GM19463 (cell line): ENCODE measurements at regions not wholly inside any gene's neighbourhood (a gene's known extent, or its start where the extent isn't known, plus 50 kb on each side); places are given as distances from the start of the nearest gene placed in this dataset.

Experiments
- ATAC-seq: cut with Tn5 transposase; IDR thresholded peaks from one replicate; pipeline ENCODE4 v1.9.1; 2021; ENCODE audit warnings: mild to moderate bottlenecking, moderate library complexity; ENCODE audit not compliant: unreplicated experiment

DNA sequence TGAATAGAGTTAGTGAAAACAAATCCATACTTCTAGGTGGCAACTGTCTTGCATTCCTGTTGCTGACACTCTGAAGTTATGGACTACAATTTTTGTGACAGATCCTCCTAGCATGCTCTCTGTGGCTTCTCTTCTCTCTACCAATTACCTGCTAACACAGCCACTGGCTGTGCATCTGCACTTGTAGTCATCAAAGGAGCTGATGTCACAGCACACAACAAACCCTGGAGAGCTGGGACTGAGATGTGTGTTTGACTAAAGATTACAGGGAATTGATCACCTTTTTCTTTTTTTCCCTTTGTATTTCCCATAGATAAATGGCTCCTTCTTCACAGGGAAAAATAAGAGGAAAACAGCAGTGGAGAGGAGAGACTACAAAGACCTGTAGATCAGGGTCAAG, 278.4 kb upstream of the CCDC54 start:
- ATAC-seq: no peak

- no peak for ATAC-seq
Observed at GRCh38 chr3:107100137-107100536, 277.1 kb upstream of the CCDC54 start.

DNA sequence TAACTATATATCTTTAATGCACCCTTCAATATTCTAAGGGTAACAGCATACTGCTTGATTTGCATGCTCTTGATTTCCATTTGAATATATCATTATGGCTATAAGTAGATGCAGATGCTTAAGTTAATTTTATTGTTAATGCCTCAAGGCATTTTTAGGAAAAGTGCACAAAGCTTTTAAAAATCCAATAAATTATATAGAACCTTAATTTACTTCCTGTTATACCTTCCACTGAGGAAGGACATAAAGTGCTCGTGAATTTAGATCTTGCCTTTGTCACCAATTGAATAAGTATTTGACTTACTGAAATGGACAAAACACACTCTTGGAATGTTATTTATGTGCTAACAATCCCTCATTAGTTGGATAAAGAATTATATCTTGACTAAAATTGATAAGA, 276.7 kb upstream of the CCDC54 start:
- no peak for ATAC-seq

- ATAC-seq: no peak
Observed at GRCh38 chr3:107103786-107104185, 273.5 kb upstream of the CCDC54 start.

- ATAC-seq: no peak
Observed at GRCh38 chr3:107106316-107106715, 270.9 kb upstream of the CCDC54 start.

GRCh38 chr3:107106907-107107306, 270.3 kb upstream of the CCDC54 start:
- no peak for ATAC-seq

- ATAC-seq: no peak
Observed at GRCh38 chr3:107110596-107111305, 266.5 kb upstream of the CCDC54 start.

- no peak for ATAC-seq
Observed at GRCh38 chr3:107111872-107112271, 265.4 kb upstream of the CCDC54 start.

GRCh38 chr3:107112356-107112755, 264.9 kb upstream of the CCDC54 start:
- no peak for ATAC-seq

DNA sequence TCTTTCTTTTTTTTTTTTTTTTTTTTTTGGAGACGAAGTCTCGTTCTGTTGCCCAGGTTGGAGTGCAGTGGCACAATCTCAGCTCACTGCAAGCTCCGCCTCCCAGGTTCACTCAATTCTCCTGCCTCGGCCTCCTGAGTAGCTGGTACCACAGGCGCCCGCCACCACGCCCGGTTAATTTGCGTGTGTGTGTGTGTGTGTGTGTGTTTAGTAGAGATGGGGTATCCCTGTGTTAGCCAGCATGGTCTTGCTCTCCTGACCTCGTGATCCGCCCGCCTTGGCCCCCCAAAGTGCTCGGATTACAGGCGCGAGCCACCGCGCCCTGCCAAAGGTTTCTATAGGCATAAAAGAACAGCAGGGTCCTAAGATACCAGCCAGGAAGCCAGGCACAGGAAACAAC, 261.0 kb upstream of the CCDC54 start:
- no peak for ATAC-seq

DNA sequence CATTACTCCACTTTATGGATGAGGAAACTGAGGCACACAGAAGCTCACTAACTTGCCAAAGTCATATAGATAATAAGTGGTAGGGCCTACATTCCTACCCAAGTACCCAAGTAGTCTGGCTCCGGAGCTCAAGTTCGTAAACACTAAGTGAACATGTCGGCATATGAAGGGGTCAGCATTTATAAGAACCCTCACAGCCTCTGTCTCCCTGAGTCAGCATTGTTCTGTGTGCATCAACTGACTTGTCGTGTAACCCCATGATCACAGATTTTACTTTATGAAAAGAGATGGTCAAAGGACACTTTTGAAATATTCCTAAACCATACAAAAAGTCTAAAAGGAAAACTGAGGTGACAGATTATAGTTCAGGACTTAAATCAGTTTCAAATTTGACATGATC, 260.1 kb upstream of the CCDC54 start:
- ATAC-seq: no peak

- peak; percentile 64 for ATAC-seq
Observed at GRCh38 chr3:107117922-107118536, 259.2 kb upstream of the CCDC54 start.

- no peak for ATAC-seq
Observed at GRCh38 chr3:107124885-107125284, 252.4 kb upstream of the CCDC54 start.

DNA sequence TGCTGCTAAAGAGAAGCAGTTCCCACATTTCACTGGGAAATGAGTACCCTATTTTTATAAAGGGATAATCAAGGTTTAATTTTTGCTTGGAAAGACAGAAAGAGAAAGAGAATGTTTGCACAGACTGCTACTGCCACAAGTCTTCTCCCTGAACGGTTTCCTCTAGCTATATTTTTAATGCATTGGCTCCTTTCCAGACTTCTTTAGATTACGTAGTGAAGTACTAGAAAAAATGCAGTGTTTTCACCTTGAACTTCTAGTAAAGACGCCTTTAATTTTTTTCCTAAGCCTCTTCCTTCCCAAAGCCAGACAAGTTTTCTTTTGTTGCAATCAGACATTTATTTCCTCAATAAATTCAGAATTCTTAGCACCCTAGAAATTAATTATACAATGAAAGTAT, 248.3 kb upstream of the CCDC54 start:
- no peak for ATAC-seq

DNA sequence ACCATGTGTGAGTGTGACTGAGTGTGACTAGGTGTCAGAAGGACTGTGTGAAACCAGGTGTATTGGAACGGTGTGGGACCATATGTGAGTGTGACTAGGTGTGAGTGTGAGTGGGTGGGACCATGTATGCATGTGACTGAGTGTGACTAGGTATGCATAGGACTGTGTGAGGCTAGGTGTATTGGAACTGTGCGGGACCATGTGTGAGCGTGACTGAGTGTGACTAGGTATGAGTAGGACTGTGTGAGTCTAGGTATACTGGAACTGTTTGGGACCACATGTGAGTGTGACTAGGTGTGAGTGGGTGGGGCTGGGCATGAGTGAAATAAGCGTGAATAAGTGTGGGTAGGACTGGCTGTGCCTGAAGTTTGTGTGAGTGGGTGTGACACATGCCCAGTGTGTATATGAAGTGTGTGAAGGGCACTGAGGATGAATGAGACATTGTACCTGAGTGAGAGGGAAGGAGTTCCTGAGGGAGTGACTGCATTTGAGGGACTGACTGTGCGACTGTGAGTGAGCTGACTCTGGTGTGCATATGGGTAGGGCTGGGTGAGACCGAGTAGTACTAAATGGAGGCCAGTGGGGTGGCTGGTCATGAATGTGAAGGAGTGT, 247.0 kb upstream of the CCDC54 start:
- ATAC-seq: no peak

- no peak for ATAC-seq
Observed at GRCh38 chr3:107132674-107133073, 244.6 kb upstream of the CCDC54 start.

- no peak for ATAC-seq
Observed at GRCh38 chr3:107133891-107134290, 243.3 kb upstream of the CCDC54 start.

DNA sequence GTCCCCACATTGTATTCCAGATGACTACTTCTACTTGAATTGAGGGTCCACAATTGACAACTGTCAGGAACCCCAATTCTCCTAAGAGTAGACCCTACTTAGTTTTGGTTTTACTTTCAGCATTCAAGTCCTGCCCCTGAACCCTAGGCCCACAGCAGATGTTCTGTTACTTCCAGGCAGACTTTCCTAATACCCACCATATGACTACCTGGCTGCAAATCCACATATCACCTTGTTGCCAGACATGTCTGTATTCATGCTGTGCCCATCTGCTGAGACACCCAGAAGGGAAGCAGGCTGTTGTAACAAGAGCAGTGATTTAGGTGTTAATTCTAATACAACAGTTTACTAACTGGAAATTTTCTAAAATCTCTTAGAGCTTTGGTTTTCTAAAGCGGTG, 235.1 kb upstream of the CCDC54 start:
- no peak for ATAC-seq

DNA sequence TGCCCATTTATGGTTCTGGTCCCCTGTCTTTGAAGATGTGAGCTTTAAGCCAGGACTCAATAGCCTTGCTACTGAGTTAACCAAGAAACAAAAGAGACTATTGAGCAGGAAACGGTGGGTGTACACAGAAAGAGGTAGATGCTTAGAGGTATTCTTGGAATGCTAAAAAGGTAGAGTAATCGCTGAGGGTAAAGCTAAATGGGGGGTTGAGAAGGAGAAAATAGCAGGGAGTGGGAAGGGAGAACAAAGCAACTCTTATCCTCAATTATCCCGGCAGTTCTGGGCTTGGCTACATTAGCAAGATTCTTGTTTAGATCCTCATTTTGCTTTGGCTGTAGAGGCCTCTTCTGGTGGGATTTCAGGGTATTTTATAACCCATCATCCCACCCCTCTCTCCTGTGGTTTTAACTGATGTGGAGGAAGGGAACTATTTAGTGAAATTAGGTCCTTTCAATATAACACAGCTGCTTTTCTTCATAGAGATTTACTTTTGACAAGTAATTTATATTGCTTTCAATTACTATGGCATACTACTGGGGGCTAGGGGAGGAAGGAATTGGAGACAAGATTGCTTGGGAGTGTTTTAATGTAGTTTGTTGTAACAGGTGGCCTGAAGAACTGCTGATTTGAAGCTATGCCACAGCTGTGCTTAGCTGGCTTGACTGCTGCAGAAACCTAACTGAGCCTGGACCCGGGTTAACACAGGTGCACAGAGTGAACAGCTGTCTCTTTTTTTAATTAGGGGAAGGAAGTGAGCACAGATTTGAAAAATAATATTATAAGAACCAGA, 234.3 kb upstream of the CCDC54 start:
- ATAC-seq: no peak

- no peak for ATAC-seq
Observed at GRCh38 chr3:107150675-107151074, 226.6 kb upstream of the CCDC54 start.

GRCh38 chr3:107153981-107154380, 223.3 kb upstream of the CCDC54 start:
- ATAC-seq: no peak

GRCh38 chr3:107172411-107172810, 204.8 kb upstream of the CCDC54 start:
- ATAC-seq: no peak
